ENCODE measurements at regions not wholly inside any gene's neighbourhood (a gene's known extent, or its start where the extent isn't known, plus 50 kb on each side); places are given as distances from the start of the nearest gene placed in this dataset.
"Not testable (repeated sequence)": the region's sequence is repeated elsewhere in the genome, so short reads cannot be mapped to it uniquely, and the experiment has no call there.

- CTCF ChIA-PET; DNase-seq (ENCODE audit: low spot score); H3K27ac ChIP-seq; POLR2A ChIA-PET (ENCODE audit: low non-redundant PET): not testable (repeated sequence)
Observed at GRCh38 chr20:25850133-25850532, 153.5 kb upstream of the ZNF337 start.

GRCh38 chr20:25848222-25848621 is 151.6 kb upstream of the ZNF337 start:
- DNase-seq (ENCODE audit: low spot score), result no peak
- no peak for TF ChIP-seq CTCF (conservative IDR thresholded peaks at IDR 0.05; ENCODE audit: low read depth)
- POLR2A ChIA-PET (ENCODE audit: low non-redundant PET), result no interaction called here
- CTCF ChIA-PET, result no interaction called here
- H3K27ac ChIP-seq, result no peak overlapping the region

GRCh38 chr20:25844640-25845039 is 148.0 kb upstream of the ZNF337 start:
- POLR2A ChIA-PET (ENCODE audit: low non-redundant PET); CTCF ChIA-PET; DNase-seq (ENCODE audit: low spot score); H3K27ac ChIP-seq: not testable (repeated sequence)

- H3K27ac ChIP-seq; DNase-seq (ENCODE audit: low spot score); POLR2A ChIA-PET (ENCODE audit: low non-redundant PET); CTCF ChIA-PET: not testable (repeated sequence)
Observed at GRCh38 chr20:25813511-25813910, 116.9 kb upstream of the ZNF337 start.

- CTCF ChIA-PET; POLR2A ChIA-PET (ENCODE audit: low non-redundant PET); H3K27ac ChIP-seq; DNase-seq (ENCODE audit: low spot score): not testable (repeated sequence)
Observed at GRCh38 chr20:25798174-25798993, 101.7 kb upstream of the ZNF337 start.

GRCh38 chr20:25797062-25797461 is 100.4 kb upstream of the ZNF337 start:
- DNase-seq (ENCODE audit: low spot score); POLR2A ChIA-PET (ENCODE audit: low non-redundant PET); CTCF ChIA-PET; H3K27ac ChIP-seq: not testable (repeated sequence)

GRCh38 chr20:25777241-25777640 is 80.6 kb upstream of the ZNF337 start:
- DNase-seq (ENCODE audit: low spot score); H3K27ac ChIP-seq; POLR2A ChIA-PET (ENCODE audit: low non-redundant PET); CTCF ChIA-PET: not testable (repeated sequence)

GRCh38 chr20:25774711-25775110 is 78.1 kb upstream of the ZNF337 start:
- CTCF ChIA-PET; H3K27ac ChIP-seq; DNase-seq (ENCODE audit: low spot score); POLR2A ChIA-PET (ENCODE audit: low non-redundant PET): not testable (repeated sequence)

- POLR2A ChIA-PET (ENCODE audit: low non-redundant PET); H3K27ac ChIP-seq; DNase-seq (ENCODE audit: low spot score); CTCF ChIA-PET: not testable (repeated sequence)
Observed at GRCh38 chr20:25774203-25774602, 77.5 kb upstream of the ZNF337 start.

GRCh38 chr20:25772437-25772836 is 75.8 kb upstream of the ZNF337 start:
- POLR2A ChIA-PET (ENCODE audit: low non-redundant PET); DNase-seq (ENCODE audit: low spot score); H3K27ac ChIP-seq; CTCF ChIA-PET: not testable (repeated sequence)

- CTCF ChIA-PET, result not testable (repeated sequence)
Observed at GRCh38 chr20:25771818-25772217, 75.2 kb upstream of the ZNF337 start.

GRCh38 chr20:25761596-25761995 is 64.9 kb upstream of the ZNF337 start:
- CTCF ChIA-PET, result no interaction called here

More at GRCh38 chr20:25771818-25772217, 75.2 kb upstream of the ZNF337 start:
- DNase-seq (ENCODE audit: low spot score); POLR2A ChIA-PET (ENCODE audit: low non-redundant PET); H3K27ac ChIP-seq: not testable (repeated sequence)

GRCh38 chr20:25761046-25761445 is 64.4 kb upstream of the ZNF337 start:
- POLR2A ChIA-PET (ENCODE audit: low non-redundant PET); DNase-seq (ENCODE audit: low spot score); CTCF ChIA-PET; H3K27ac ChIP-seq: not testable (repeated sequence)

More at GRCh38 chr20:25761596-25761995, 64.9 kb upstream of the ZNF337 start:
- TF ChIP-seq CTCF (conservative IDR thresholded peaks at IDR 0.05; ENCODE audit: low read depth), result no peak
- H3K27ac ChIP-seq, result no peak overlapping the region
- DNase-seq (ENCODE audit: low spot score), result no peak
- POLR2A ChIA-PET (ENCODE audit: low non-redundant PET), result no interaction called here

Data from RWPE1 (cell line).